ENCODE measurements at regions not wholly inside any gene's neighbourhood (a gene's known extent, or its start where the extent isn't known, plus 50 kb on each side); places are given as distances from the start of the nearest gene placed in this dataset.
"Not testable (repeated sequence)": the region's sequence is repeated elsewhere in the genome, so short reads cannot be mapped to it uniquely, and the experiment has no call there.

DNA sequence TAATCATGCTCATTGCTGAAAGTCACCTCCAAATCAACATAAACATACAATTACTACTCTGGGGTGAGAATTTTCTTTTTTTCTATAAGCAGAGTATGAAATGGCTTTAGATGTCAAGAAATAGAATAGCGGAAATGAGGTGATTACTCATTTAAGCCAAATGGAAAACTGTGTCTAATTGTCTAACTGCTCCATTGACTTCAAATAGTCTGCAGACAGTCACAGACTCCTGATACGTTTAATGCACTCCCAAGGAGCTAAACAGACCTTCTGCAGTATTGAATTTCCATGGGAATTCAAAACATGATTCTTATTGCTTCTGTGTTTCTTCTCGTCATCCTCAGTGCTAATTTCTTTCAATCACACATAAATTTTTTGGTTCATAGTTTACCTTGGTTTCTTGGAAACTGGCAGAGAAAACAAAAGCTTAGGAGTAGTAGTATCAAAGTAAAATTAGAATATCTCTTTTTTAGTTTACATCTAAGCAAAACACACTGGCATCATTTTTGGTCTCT is 865.2 kb upstream of the SLC10A2 start:
- no peak overlapping the region for H3K9ac ChIP-seq (ENCODE audit: low read depth, low read length)
- no peaks in the 10 kb centered on the region for H3K4me1 ChIP-seq (ENCODE audit: insufficient read depth, low read length)
- H3K36me3 ChIP-seq (ENCODE audit: insufficient read depth, low read length), result no peaks in the 10 kb centered on the region
- 0 out of 2 replicates have a peak, but pooled peaks cover 3% of the 10 kb centered on the region for H3K9me3 ChIP-seq (ENCODE audit: control insufficient read depth, insufficient read depth, low read length)

- no peak overlapping the region for H3K9ac ChIP-seq (ENCODE audit: low read depth, low read length)
- H3K36me3 ChIP-seq (ENCODE audit: insufficient read depth, low read length), result no peaks in the 10 kb centered on the region
- no peaks in the 10 kb centered on the region for H3K9me3 ChIP-seq (ENCODE audit: control insufficient read depth, insufficient read depth, low read length)
- no peaks in the 10 kb centered on the region for H3K4me1 ChIP-seq (ENCODE audit: insufficient read depth, low read length)
Observed at GRCh38 chr13:103926118-103926517, 859.9 kb upstream of the SLC10A2 start.

- no peak overlapping the region for H3K9ac ChIP-seq (ENCODE audit: low read depth, low read length)
- no peaks in the 10 kb centered on the region for H3K9me3 ChIP-seq (ENCODE audit: control insufficient read depth, insufficient read depth, low read length)
- no peaks in the 10 kb centered on the region for H3K36me3 ChIP-seq (ENCODE audit: insufficient read depth, low read length)
- no peaks in the 10 kb centered on the region for H3K4me1 ChIP-seq (ENCODE audit: insufficient read depth, low read length)
Observed at GRCh38 chr13:103908911-103909310, 842.7 kb upstream of the SLC10A2 start.

DNA sequence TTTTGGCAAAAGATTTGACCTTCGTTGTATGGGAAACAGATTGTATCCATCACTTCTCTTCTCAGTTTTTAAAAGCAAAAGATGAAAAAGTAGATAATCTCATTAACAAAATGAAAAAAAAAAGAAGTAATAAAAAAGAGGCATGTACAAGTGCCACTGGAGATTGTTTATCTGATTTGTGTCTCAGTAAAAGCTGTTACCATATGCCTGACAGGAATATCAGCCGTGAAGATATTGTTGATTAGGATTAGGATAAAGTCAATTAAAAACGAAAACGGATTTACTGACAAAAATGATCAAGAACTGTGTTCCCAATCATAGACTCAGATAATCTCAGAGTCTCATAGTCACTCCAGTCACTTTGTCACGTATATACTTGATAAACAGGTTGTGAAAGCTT is 842.1 kb upstream of the SLC10A2 start:
- Histone ChIP-seq H3K36me3 (ENCODE audit: insufficient read depth, low read length) (no peaks in the 10 kb centered on the region), H3K9ac (ENCODE audit: low read depth, low read length) (no peak overlapping the region), H3K9me3 (ENCODE audit: control insufficient read depth, insufficient read depth, low read length) (no peaks in the 10 kb centered on the region), H3K4me1 (ENCODE audit: insufficient read depth, low read length) (no peaks in the 10 kb centered on the region)

DNA sequence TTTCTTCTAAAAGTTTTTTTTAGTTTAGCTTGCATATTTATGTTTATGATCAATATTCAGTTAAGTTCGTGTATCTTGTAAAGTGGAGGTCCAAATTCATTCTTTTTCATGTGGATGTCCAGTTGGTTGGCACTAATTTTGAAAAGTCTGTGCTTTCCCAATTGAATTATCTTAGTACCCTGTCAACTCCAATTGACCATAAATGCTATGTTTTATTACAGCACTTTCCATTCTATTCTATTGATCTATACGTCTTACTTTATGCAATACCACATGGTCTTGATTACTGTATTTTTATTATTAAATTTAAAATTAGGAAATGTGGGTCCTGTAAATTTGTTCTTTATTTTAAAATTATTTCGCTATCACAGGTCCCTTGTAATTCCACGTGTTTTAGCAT is 837.6 kb upstream of the SLC10A2 start:
- Histone ChIP-seq H3K9me3 (ENCODE audit: control insufficient read depth, insufficient read depth, low read length) (no peaks in the 10 kb centered on the region), H3K9ac (ENCODE audit: low read depth, low read length) (no peak overlapping the region), H3K36me3 (ENCODE audit: insufficient read depth, low read length) (no peaks in the 10 kb centered on the region), H3K4me1 (ENCODE audit: insufficient read depth, low read length) (no peaks in the 10 kb centered on the region)

GRCh38 chr13:103898481-103898880 is 832.3 kb upstream of the SLC10A2 start:
- H3K9me3 ChIP-seq (ENCODE audit: control insufficient read depth, insufficient read depth, low read length), result no peaks in the 10 kb centered on the region
- H3K9ac ChIP-seq (ENCODE audit: low read depth, low read length), result no peak overlapping the region
- no peaks in the 10 kb centered on the region for H3K36me3 ChIP-seq (ENCODE audit: insufficient read depth, low read length)
- H3K4me1 ChIP-seq (ENCODE audit: insufficient read depth, low read length), result no peaks in the 10 kb centered on the region

GRCh38 chr13:103895835-103896531 is 829.8 kb upstream of the SLC10A2 start:
- Histone ChIP-seq H3K9ac (ENCODE audit: low read depth, low read length) (no peak overlapping the region), H3K36me3 (ENCODE audit: insufficient read depth, low read length) (no peaks in the 10 kb centered on the region), H3K4me1 (ENCODE audit: insufficient read depth, low read length) (no peaks in the 10 kb centered on the region), H3K9me3 (ENCODE audit: control insufficient read depth, insufficient read depth, low read length) (no peaks in the 10 kb centered on the region)

DNA sequence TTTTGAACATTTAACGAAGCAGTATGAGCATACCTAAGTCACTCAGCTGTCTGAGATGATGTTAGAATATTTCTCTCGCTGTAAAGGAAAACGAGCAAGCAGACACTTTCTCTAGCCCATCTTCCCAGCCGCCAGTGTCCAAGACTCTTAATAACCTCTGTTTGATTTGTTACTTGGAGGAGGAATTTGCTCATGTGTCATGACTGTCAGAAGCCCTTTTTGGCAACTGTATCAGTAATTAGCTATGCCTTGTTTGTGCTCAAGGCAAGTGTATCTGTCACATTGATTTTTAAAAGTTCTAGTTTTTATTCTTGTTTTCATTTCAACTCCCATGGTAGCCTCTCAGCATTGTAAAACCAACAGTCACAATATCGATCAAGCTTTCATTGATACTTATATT is 828.4 kb upstream of the SLC10A2 start:
- H3K4me1 ChIP-seq (ENCODE audit: insufficient read depth, low read length), result no peaks in the 10 kb centered on the region
- H3K36me3 ChIP-seq (ENCODE audit: insufficient read depth, low read length), result no peaks in the 10 kb centered on the region
- no peaks in the 10 kb centered on the region for H3K9me3 ChIP-seq (ENCODE audit: control insufficient read depth, insufficient read depth, low read length)
- H3K9ac ChIP-seq (ENCODE audit: low read depth, low read length), result no peak overlapping the region

- Histone ChIP-seq H3K9ac (ENCODE audit: low read depth, low read length) (no peak overlapping the region), H3K9me3 (ENCODE audit: control insufficient read depth, insufficient read depth, low read length) (no peaks in the 10 kb centered on the region), H3K4me1 (ENCODE audit: insufficient read depth, low read length) (no peaks in the 10 kb centered on the region), H3K36me3 (ENCODE audit: insufficient read depth, low read length) (no peaks in the 10 kb centered on the region)
Observed at GRCh38 chr13:103884101-103884723, 818.0 kb upstream of the SLC10A2 start.

DNA sequence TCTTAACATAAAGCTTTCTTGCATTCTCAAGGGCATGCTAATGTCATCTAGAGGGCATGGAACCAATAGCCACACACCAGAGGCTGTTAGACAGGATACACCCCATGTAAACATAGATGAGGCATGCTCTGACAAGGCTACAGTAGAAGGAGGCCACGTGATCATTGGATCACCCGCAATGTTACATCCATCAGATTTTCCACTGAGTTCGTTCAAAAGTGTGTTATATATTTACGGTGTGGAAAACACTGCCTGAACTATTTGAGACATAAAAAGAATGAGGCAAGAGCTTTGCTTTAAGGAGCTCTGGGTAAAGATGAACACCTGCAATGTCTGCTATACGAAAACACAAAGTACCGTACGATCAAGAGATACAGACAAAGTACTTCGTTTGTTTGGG is 817.5 kb upstream of the SLC10A2 start:
- Histone ChIP-seq H3K4me1 (ENCODE audit: insufficient read depth, low read length) (no peaks in the 10 kb centered on the region), H3K9ac (ENCODE audit: low read depth, low read length) (no peak overlapping the region), H3K36me3 (ENCODE audit: insufficient read depth, low read length) (no peaks in the 10 kb centered on the region), H3K9me3 (ENCODE audit: control insufficient read depth, insufficient read depth, low read length) (no peaks in the 10 kb centered on the region)

GRCh38 chr13:103883164-103883563 is 816.9 kb upstream of the SLC10A2 start:
- Histone ChIP-seq H3K9me3 (ENCODE audit: control insufficient read depth, insufficient read depth, low read length) (no peaks in the 10 kb centered on the region), H3K9ac (ENCODE audit: low read depth, low read length) (no peak overlapping the region), H3K36me3 (ENCODE audit: insufficient read depth, low read length) (no peaks in the 10 kb centered on the region), H3K4me1 (ENCODE audit: insufficient read depth, low read length) (no peaks in the 10 kb centered on the region)

DNA sequence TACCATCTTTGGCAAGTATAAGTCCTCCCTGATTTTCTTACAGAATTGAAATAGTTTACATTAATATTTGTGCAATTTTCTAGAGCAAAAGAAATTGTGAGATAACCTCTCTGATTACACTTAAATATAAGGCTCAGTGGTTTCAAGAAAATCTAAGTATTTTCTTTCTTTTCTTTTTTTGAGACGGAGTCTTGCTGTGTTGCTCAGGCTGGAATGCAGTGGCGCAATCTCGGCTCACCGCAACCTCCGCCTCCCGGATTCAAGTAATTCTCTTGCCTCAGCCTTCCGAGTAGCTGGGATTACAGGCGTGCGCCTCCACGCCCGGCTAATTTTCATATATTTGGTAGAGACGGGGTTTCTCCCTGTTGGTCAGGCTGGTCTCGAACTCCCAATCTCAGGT is 813.9 kb upstream of the SLC10A2 start:
- H3K4me1 ChIP-seq (ENCODE audit: insufficient read depth, low read length); H3K36me3 ChIP-seq (ENCODE audit: insufficient read depth, low read length); H3K9me3 ChIP-seq (ENCODE audit: control insufficient read depth, insufficient read depth, low read length); H3K9ac ChIP-seq (ENCODE audit: low read depth, low read length): not testable (repeated sequence)

- H3K4me1 ChIP-seq (ENCODE audit: insufficient read depth, low read length), result no peaks in the 10 kb centered on the region
- no peak overlapping the region for H3K9ac ChIP-seq (ENCODE audit: low read depth, low read length)
- no peaks in the 10 kb centered on the region for H3K36me3 ChIP-seq (ENCODE audit: insufficient read depth, low read length)
- H3K9me3 ChIP-seq (ENCODE audit: control insufficient read depth, insufficient read depth, low read length), result no peaks in the 10 kb centered on the region
Observed at GRCh38 chr13:103878891-103879605, 812.8 kb upstream of the SLC10A2 start.

DNA sequence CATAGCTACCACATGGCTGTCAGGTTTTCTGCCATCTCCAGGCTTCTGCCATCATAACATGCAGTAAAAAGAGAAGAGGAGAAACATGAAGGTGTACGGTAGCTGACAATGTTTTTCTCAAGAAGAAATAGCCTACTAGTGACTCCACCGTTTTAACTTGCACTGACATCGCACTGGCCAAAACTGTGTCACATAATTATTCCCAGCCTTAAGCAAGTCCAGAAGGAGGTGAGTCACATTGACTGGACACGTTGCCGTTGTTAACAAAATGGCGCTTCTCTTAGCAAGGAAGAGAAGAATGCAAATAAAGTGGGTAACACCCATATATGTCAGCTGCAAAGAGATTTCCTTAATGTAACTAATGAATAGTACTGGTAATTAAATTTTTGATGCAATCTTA is 810.4 kb upstream of the SLC10A2 start:
- Histone ChIP-seq H3K36me3 (ENCODE audit: insufficient read depth, low read length) (no peaks in the 10 kb centered on the region), H3K4me1 (ENCODE audit: insufficient read depth, low read length) (no peaks in the 10 kb centered on the region), H3K9me3 (ENCODE audit: control insufficient read depth, insufficient read depth, low read length) (no peaks in the 10 kb centered on the region), H3K9ac (ENCODE audit: low read depth, low read length) (no peak overlapping the region)

GRCh38 chr13:103873725-103874124 is 807.5 kb upstream of the SLC10A2 start:
- H3K36me3 ChIP-seq (ENCODE audit: insufficient read depth, low read length), result no peaks in the 10 kb centered on the region
- H3K9ac ChIP-seq (ENCODE audit: low read depth, low read length), result no peak overlapping the region
- no peaks in the 10 kb centered on the region for H3K4me1 ChIP-seq (ENCODE audit: insufficient read depth, low read length)
- H3K9me3 ChIP-seq (ENCODE audit: control insufficient read depth, insufficient read depth, low read length), result no peaks in the 10 kb centered on the region
